ENCODE measurements at regions not wholly inside any gene's neighbourhood (a gene's known extent, or its start where the extent isn't known, plus 50 kb on each side); places are given as distances from the start of the nearest gene placed in this dataset.
"Not testable (repeated sequence)": the region's sequence is repeated elsewhere in the genome, so short reads cannot be mapped to it uniquely, and the experiment has no call there.

DNA sequence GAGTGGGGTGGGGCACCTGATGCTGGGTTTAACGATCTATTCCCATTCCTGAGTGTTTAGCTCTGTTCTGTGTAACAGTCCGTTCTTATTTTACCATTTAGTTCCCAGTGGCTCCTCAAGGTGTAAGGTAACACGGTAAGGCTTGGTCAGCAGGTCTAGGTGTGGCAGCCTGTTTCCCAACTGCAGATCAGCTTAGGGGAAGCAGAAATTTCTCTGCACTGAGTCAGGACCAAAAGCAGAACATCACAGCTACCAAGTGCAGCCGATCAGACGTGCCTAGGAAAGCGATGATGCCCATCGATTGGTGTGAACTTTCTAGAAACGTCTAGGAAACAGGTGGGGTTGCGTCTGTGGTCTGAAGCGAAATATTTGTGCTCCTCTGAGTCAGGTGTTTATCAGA is 240.1 kb downstream of the STIM2 start:
- no peak overlapping the region for H3K4me3 Mint-ChIP-seq
- H3K9me3 Mint-ChIP-seq: no peaks in the 10 kb centered on the region
- H3K36me3 Mint-ChIP-seq: no peaks in the 10 kb centered on the region
- no peak for DNase-seq
- H3K4me1 Mint-ChIP-seq: no peaks in the 10 kb centered on the region
- no peak overlapping the region for H3K27ac Mint-ChIP-seq
- H3K27me3 Mint-ChIP-seq: peaks cover 19% of the 10 kb centered on the region

- no peak overlapping the region for H3K4me3 Mint-ChIP-seq
- no peaks in the 10 kb centered on the region for H3K4me1 Mint-ChIP-seq
- H3K27ac Mint-ChIP-seq: no peak overlapping the region
- no peak for DNase-seq
- no peaks in the 10 kb centered on the region for H3K36me3 Mint-ChIP-seq
- H3K9me3 Mint-ChIP-seq: no peaks in the 10 kb centered on the region
- peaks cover 23% of the 10 kb centered on the region for H3K27me3 Mint-ChIP-seq
These were observed 240.5 kb downstream of the STIM2 start for GRCh38 chr4:27101126-27101525.

GRCh38 chr4:27101561-27101960 is 240.9 kb downstream of the STIM2 start:
- Mint-ChIP-seq H3K27me3 (peaks cover 27% of the 10 kb centered on the region), H3K9me3 (no peaks in the 10 kb centered on the region), H3K4me1 (no peaks in the 10 kb centered on the region), H3K36me3 (no peaks in the 10 kb centered on the region), H3K4me3 (no peak overlapping the region), H3K27ac (no peak overlapping the region)
- DNase-seq: no peak

DNA sequence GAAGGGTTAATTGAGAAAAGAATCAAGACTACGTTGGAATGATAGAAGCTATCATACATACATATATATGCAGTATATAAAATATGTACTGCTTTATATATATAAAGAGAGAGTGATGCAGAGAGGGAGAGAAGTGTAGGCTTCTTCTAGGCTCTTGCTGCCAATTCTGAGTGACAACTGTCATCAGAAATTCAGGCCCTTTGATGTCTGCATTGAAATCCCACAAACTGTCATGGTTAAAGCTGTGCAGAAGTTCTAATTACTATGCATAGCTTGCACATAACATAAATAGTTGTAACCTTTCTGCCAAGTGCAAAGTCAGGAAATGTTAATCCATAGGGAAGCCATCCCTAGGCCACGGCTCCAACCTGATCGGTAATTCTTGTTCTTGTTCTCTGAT is 251.0 kb downstream of the STIM2 start:
- no peak overlapping the region for H3K27ac Mint-ChIP-seq
- peaks cover 3% of the 10 kb centered on the region for H3K27me3 Mint-ChIP-seq
- no peak overlapping the region for H3K4me3 Mint-ChIP-seq
- no peak for DNase-seq
- no peaks in the 10 kb centered on the region for H3K36me3 Mint-ChIP-seq
- no peaks in the 10 kb centered on the region for H3K4me1 Mint-ChIP-seq
- H3K9me3 Mint-ChIP-seq: no peaks in the 10 kb centered on the region

GRCh38 chr4:27112587-27112986 is 251.9 kb downstream of the STIM2 start:
- DNase-seq: no peak
- peaks cover 10% of the 10 kb centered on the region for H3K27me3 Mint-ChIP-seq
- no peak overlapping the region for H3K27ac Mint-ChIP-seq
- H3K4me1 Mint-ChIP-seq: no peaks in the 10 kb centered on the region
- H3K4me3 Mint-ChIP-seq: no peak overlapping the region
- H3K9me3 Mint-ChIP-seq: no peaks in the 10 kb centered on the region
- H3K36me3 Mint-ChIP-seq: no peaks in the 10 kb centered on the region

GRCh38 chr4:27115221-27115620 is 254.6 kb downstream of the STIM2 start:
- no peak overlapping the region for H3K4me3 Mint-ChIP-seq
- H3K4me1 Mint-ChIP-seq: no peaks in the 10 kb centered on the region
- peaks cover 10% of the 10 kb centered on the region for H3K27me3 Mint-ChIP-seq
- H3K36me3 Mint-ChIP-seq: no peaks in the 10 kb centered on the region
- DNase-seq: no peak
- H3K9me3 Mint-ChIP-seq: no peaks in the 10 kb centered on the region
- H3K27ac Mint-ChIP-seq: no peak overlapping the region

DNA sequence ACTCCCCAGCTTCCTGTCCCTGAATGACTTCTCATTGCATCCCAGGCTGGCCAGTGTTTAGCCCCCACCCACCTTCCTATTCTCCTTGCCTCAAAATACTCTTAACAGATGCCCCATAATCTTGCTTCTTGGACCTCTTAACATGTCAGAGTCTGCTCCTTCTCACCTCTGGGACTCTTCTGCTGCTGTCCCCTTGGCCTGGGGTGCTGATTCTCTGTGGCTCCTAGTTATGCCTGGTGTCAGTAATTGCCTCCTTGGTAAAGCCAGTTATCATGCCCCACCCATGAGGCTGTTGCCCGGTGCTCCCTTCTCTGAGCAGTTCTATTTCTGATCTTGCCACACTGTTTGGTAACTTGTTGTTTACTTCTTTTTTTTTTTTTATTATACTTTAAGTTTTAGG is 256.8 kb downstream of the STIM2 start:
- Mint-ChIP-seq H3K9me3 (no peaks in the 10 kb centered on the region), H3K4me3 (no peak overlapping the region), H3K4me1 (no peaks in the 10 kb centered on the region), H3K27me3 (peaks cover 10% of the 10 kb centered on the region), H3K36me3 (no peaks in the 10 kb centered on the region), H3K27ac (no peak overlapping the region)
- no peak for DNase-seq

GRCh38 chr4:27119239-27119638 is 258.6 kb downstream of the STIM2 start:
- no peak for DNase-seq
- Mint-ChIP-seq H3K27ac (no peak overlapping the region), H3K27me3 (peaks cover 10% of the 10 kb centered on the region), H3K9me3 (no peaks in the 10 kb centered on the region), H3K4me1 (no peaks in the 10 kb centered on the region), H3K36me3 (no peaks in the 10 kb centered on the region), H3K4me3 (no peak overlapping the region)

GRCh38 chr4:27121830-27122229 is 261.2 kb downstream of the STIM2 start:
- no peaks in the 10 kb centered on the region for H3K36me3 Mint-ChIP-seq
- DNase-seq: no peak
- no peaks in the 10 kb centered on the region for H3K4me1 Mint-ChIP-seq
- no peak overlapping the region for H3K4me3 Mint-ChIP-seq
- peaks cover 9% of the 10 kb centered on the region for H3K27me3 Mint-ChIP-seq
- H3K27ac Mint-ChIP-seq: no peak overlapping the region
- H3K9me3 Mint-ChIP-seq: no peaks in the 10 kb centered on the region

DNA sequence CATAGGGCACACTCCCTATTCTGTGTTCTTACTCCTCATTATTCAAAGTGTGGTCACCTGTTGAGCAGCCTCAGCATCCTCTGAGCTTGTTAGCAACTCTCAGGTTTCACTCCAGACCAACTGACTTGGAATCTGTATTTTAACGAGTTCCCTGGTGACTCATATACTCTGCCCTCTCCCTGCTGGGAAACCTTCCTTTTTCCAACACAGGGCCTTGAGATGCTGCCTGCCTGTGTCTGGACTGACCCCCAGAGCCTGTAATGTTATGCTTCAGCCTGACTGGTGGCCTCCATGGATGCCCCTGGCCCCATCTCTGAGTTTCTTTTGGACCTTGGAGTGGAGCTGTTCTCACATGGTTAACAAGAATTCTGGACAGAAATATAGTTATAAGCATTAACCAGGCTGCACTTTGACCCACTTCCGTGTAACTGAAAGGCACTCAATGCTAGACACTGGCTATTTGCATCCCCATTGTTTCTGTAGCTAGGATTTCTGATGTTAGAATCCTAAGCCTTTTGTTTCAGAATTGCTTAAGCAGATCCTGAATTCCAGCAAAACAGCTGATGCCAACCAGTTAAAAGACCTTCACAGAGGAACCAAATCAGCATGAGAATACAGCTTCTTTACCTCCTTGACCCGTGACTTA is 262.6 kb downstream of the STIM2 start:
- DNase-seq: no peak
- Mint-ChIP-seq H3K27ac (no peak overlapping the region), H3K27me3 (peaks cover 3% of the 10 kb centered on the region), H3K4me1 (no peaks in the 10 kb centered on the region), H3K4me3 (no peak overlapping the region), H3K9me3 (no peaks in the 10 kb centered on the region), H3K36me3 (no peaks in the 10 kb centered on the region)

GRCh38 chr4:27123769-27124124 is 263.1 kb downstream of the STIM2 start:
- H3K27ac Mint-ChIP-seq: no peak overlapping the region
- H3K9me3 Mint-ChIP-seq: no peaks in the 10 kb centered on the region
- H3K4me3 Mint-ChIP-seq: no peak overlapping the region
- H3K27me3 Mint-ChIP-seq: peaks cover 3% of the 10 kb centered on the region
- DNase-seq: no peak
- no peaks in the 10 kb centered on the region for H3K4me1 Mint-ChIP-seq
- no peaks in the 10 kb centered on the region for H3K36me3 Mint-ChIP-seq

- H3K27ac Mint-ChIP-seq, H3K9me3 Mint-ChIP-seq, H3K4me1 Mint-ChIP-seq, H3K4me3 Mint-ChIP-seq, DNase-seq, H3K36me3 Mint-ChIP-seq, H3K27me3 Mint-ChIP-seq: not testable (repeated sequence)
These were observed 266.3 kb downstream of the STIM2 start for GRCh38 chr4:27126895-27127294.

GRCh38 chr4:27128443-27128842 is 267.8 kb downstream of the STIM2 start:
- no peaks in the 10 kb centered on the region for H3K4me1 Mint-ChIP-seq
- H3K9me3 Mint-ChIP-seq: peaks cover under 1% of the 10 kb centered on the region
- H3K27me3 Mint-ChIP-seq: peaks cover 3% of the 10 kb centered on the region
- no peak overlapping the region for H3K27ac Mint-ChIP-seq
- no peak overlapping the region for H3K4me3 Mint-ChIP-seq
- H3K36me3 Mint-ChIP-seq: no peaks in the 10 kb centered on the region
- no peak for DNase-seq

DNA sequence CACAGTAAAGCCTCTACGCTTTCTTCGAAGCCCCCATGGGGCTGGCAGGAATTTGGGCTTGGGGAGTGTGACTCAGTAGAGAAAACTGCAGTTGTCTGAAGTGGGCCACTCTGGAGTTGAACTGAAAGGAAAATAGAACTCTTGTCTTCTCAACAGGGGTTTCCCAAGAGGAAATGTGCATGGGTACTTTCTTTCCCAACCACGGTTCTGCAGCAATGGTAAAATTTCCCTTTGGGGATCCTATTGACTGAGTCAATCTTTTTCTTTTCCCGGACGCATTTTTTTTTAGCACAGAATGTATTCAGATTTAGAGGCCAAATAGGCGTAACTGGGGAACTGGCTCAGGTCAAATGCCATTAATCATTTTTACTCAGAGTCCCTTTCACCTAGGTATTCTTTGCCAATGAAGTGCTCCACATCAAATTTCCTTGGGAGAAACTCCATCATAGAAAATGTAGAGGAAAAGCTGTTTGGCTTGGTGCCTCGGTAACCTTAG is 269.3 kb downstream of the STIM2 start:
- no peaks in the 10 kb centered on the region for H3K36me3 Mint-ChIP-seq
- no peak for DNase-seq
- H3K9me3 Mint-ChIP-seq: peaks cover 10% of the 10 kb centered on the region
- no peak overlapping the region for H3K4me3 Mint-ChIP-seq
- H3K27ac Mint-ChIP-seq: no peak overlapping the region
- H3K27me3 Mint-ChIP-seq: peaks cover 10% of the 10 kb centered on the region
- H3K4me1 Mint-ChIP-seq: no peaks in the 10 kb centered on the region

- no peak for DNase-seq
- H3K4me3 Mint-ChIP-seq: no peak overlapping the region
These were observed 271.9 kb downstream of the STIM2 start for GRCh38 chr4:27132497-27132896.

GRCh38 chr4:27140486-27140885 is 279.8 kb downstream of the STIM2 start:
- Mint-ChIP-seq H3K4me1 (no peaks in the 10 kb centered on the region), H3K9me3 (peaks cover 3% of the 10 kb centered on the region), H3K36me3 (no peaks in the 10 kb centered on the region), H3K27me3 (no peaks in the 10 kb centered on the region), H3K4me3 (no peak overlapping the region), H3K27ac (no peak overlapping the region)
- no peak for DNase-seq

More at GRCh38 chr4:27132497-27132896, 271.9 kb downstream of the STIM2 start:
- Mint-ChIP-seq H3K27me3 (peaks cover 8% of the 10 kb centered on the region), H3K36me3 (no peaks in the 10 kb centered on the region), H3K27ac (no peak overlapping the region), H3K9me3 (peaks cover 15% of the 10 kb centered on the region), H3K4me1 (no peaks in the 10 kb centered on the region)
